IgD-negative memory B cell (primary cell): ENCODE measurements at regions not wholly inside any gene's neighbourhood (a gene's known extent, or its start where the extent isn't known, plus 50 kb on each side); places are given as distances from the start of the nearest gene placed in this dataset.

ENCODE experiments used
- H3K27ac Mint-ChIP-seq, 3 donors: one replicate each; pipeline ENCODE4 v1.8.0; 2020 to 2022; ENCODE audit warnings: mild to moderate bottlenecking in 3 of 3, mixed read lengths in 3 of 3, moderate library complexity in 1 of 3
- H3K27me3 Mint-ChIP-seq: one replicate; pipeline ENCODE4 v1.8.0; 2021; ENCODE audit warnings: mixed read lengths
- H3K36me3 Mint-ChIP-seq: one replicate; pipeline ENCODE4 v1.8.0; 2020; ENCODE audit warnings: mild to moderate bottlenecking, mixed read lengths
- H3K4me1 Mint-ChIP-seq, 3 donors: one replicate each; pipeline ENCODE4 v1.8.0; 2020 to 2022; ENCODE audit warnings: mixed read lengths in 3 of 3, mild to moderate bottlenecking in 1 of 3
- H3K4me3 Mint-ChIP-seq, 4 donors: one replicate each; pipeline ENCODE4 v1.8.0; 2020 to 2022; ENCODE audit warnings: mild to moderate bottlenecking in 4 of 4, mixed read lengths in 4 of 4, moderate library complexity in 3 of 4
- H3K9me3 Mint-ChIP-seq, 3 donors: one replicate each; pipeline ENCODE4 v1.8.0; 2020 to 2021; ENCODE audit warnings: mixed read lengths in 3 of 3, mild to moderate bottlenecking in 1 of 3

DNA sequence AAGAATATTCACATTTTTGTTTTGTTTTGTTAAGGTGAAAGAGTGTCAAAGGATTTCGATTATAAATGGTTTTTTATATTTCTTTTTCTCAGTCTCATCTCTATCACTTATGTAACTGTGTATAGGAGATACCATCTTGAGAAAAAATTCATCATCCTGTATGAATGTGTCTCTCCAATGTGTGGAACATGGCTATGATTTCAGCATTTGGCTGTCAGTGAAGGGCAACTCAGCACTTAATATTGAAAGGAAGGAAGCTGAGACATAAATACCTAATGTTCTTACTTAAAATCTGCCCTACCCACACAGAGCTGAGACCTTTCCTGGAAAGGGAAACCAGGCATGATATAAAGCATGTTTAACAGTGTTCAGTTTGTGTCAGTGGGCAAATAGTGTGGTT, 474.2 kb upstream of the RIOK2 start:
- Mint-ChIP-seq H3K36me3 (peaks cover 1% of the 10 kb centered on the region), H3K4me3 (no peak overlapping the region), H3K27me3 (no peaks in the 10 kb centered on the region), H3K4me1 (no peaks in the 10 kb centered on the region), H3K9me3 (peaks cover 2 to 8% (median 3%) of the 10 kb centered on the region in 3 donors), H3K27ac (no peak overlapping the region)

DNA sequence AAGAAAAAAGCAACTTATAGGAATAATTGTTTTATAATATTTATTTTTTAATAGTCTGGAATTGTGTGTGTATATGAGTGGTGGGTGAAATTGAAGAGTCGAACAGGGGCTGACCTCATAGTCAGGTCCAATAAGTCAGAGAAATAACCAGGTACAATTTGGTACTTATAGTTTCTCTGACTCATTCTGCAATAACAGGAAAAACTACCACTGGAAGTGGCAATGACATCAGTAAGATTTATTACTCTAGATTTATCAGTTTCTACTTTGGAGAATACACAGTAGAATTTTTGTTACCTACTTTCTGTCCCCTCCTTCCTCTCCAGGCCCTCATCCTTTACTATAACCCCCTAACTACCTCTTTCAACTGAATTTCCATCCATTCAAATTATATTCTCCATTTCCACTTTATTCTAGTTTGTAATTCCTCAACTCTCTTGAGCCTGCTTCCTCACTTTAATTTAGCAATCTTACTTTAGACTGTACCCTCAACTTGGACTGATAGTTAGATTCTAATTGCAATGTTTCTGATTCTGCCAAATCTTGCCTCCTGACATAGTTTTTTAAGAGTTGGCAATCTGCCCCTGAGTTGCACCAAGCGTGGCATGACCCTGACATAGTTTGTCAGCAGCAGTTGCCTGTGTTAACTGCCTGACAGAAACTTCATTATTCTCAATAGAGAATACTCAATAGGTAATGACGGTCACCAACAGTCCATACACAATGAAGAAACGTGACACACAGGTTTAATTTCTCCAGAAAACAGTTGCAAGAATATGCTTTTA, 475.3 kb upstream of the RIOK2 start:
- no peaks in the 10 kb centered on the region for H3K4me1 Mint-ChIP-seq
- no peak overlapping the region for H3K27ac Mint-ChIP-seq
- peaks cover 1% of the 10 kb centered on the region for H3K36me3 Mint-ChIP-seq
- H3K4me3 Mint-ChIP-seq, result no peak overlapping the region
- H3K27me3 Mint-ChIP-seq, result no peaks in the 10 kb centered on the region
- peaks cover 0 to 3% (median 2%) of the 10 kb centered on the region in 3 donors for H3K9me3 Mint-ChIP-seq

DNA sequence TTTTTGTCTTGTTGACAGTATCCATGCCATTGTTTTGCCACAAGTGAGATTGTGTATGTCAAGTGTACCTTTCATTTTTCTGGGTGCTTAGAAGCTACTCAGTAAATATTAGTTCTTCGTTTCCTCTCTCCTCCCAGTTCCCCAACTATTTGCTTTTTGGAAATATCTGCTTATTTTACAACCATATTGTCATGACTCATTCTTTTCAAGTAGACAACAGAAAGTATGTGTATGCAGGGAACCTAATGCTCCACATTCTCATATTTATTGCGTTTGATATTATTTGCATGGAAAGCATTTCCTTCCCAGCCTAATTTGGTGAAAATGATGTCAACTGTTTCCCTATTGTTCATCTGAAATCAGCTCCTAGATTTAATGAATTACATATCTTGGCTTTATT, 483.7 kb upstream of the RIOK2 start:
- H3K9me3 Mint-ChIP-seq, result peaks cover 0 to 2% (median 2%) of the 10 kb centered on the region in 3 donors
- no peaks in the 10 kb centered on the region for H3K36me3 Mint-ChIP-seq
- H3K4me1 Mint-ChIP-seq, result peaks cover 0 to 1% (median 0%) of the 10 kb centered on the region in 3 donors
- H3K27ac Mint-ChIP-seq, result no peak overlapping the region
- H3K4me3 Mint-ChIP-seq, result no peak overlapping the region
- peaks cover 1% of the 10 kb centered on the region for H3K27me3 Mint-ChIP-seq

DNA sequence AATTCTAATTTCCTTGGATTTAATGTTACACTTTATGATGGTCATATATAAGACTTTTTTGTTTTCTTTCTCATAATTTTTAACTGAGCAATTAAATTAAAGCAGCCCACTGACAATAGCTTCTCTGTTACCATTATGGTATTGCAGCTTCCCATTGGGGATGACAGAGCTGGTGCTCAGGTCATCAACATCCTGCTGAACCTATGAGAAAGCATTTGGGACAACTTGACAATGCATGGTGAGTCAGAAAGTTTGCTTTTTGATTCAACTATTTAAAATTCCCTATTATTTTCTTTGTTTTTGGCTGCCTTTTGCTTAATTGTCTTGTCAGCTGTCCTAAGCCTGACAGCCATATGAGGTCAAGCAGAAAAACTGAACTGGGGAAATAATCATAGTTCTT, 487.4 kb upstream of the RIOK2 start:
- Mint-ChIP-seq H3K27me3 (peaks cover 1% of the 10 kb centered on the region), H3K27ac (no peak overlapping the region), H3K36me3 (no peaks in the 10 kb centered on the region), H3K9me3 (peaks cover 0 to 5% (median 4%) of the 10 kb centered on the region in 3 donors), H3K4me3 (no peak overlapping the region), H3K4me1 (peaks cover 0 to 1% (median 0%) of the 10 kb centered on the region in 3 donors)

DNA sequence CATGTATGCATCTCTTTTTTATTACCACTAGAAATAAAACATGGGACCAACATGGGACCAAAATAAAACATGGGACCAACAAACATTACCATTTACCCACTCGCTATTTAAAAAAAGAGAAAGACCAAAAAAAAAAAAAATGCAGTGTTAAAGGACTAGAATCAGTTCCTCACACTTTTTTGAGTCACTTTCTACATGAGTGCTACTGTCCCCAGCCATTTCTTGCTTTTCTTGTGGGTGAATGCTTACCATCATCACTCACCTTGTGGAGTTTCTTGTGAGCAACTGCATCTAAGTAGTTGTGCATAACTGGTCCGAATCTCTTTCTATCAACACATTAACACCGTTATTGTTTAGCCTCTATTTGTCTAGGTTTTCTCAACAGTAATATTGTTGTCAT, 493.6 kb upstream of the RIOK2 start:
- H3K27ac Mint-ChIP-seq, result no peak overlapping the region
- no peaks in the 10 kb centered on the region for H3K36me3 Mint-ChIP-seq
- no peaks in the 10 kb centered on the region for H3K27me3 Mint-ChIP-seq
- no peaks in the 10 kb centered on the region for H3K4me1 Mint-ChIP-seq
- H3K9me3 Mint-ChIP-seq, result peaks cover 2 to 12% (median 5%) of the 10 kb centered on the region in 3 donors
- no peak overlapping the region for H3K4me3 Mint-ChIP-seq

DNA sequence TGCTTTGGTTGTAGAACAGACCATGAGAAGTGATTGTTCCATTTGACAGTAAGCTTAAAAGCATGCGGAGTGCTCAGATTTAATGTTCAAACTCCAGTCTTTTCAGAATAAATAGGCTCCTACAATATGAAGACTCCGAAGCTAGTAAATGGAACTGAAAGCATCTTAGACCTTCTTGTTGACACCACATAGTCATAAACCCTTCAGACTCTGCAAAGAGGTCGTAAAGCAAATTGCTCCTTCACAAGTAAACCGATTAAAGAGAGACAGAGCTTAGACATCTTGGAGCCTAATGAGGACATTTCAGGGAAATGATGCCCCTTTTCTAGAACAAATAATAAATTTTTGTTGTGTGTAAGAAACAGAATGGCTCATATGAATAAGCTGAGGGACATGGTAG, 511.0 kb upstream of the RIOK2 start:
- Mint-ChIP-seq H3K4me1 (no peaks in the 10 kb centered on the region), H3K36me3 (peaks cover 1% of the 10 kb centered on the region), H3K27ac (no peak overlapping the region), H3K4me3 (no peak overlapping the region), H3K9me3 (peaks cover 1 to 6% (median 3%) of the 10 kb centered on the region in 3 donors), H3K27me3 (no peaks in the 10 kb centered on the region)

DNA sequence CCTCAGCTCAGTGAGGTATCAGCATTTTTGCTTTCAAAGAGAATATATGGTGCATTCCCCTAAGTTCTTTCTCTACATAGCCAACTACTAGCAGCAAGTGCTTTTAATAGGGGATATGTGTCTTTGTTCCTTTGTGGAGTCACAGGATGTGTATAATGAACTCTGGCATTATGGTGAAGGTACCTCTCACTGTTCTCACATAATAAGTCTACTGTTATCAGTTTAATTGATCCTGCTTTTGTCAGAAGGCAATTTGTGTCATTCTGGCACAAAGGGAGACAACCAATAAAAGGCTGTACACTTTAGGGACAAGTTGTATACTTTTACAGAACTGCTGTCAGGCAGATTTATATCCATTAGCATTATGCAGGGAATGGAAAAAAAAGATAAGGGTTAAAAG, 531.4 kb upstream of the RIOK2 start:
- peaks cover 2 to 4% (median 3%) of the 10 kb centered on the region in 3 donors for H3K9me3 Mint-ChIP-seq
- H3K4me1 Mint-ChIP-seq, result no peaks in the 10 kb centered on the region
- no peak overlapping the region for H3K27ac Mint-ChIP-seq

DNA sequence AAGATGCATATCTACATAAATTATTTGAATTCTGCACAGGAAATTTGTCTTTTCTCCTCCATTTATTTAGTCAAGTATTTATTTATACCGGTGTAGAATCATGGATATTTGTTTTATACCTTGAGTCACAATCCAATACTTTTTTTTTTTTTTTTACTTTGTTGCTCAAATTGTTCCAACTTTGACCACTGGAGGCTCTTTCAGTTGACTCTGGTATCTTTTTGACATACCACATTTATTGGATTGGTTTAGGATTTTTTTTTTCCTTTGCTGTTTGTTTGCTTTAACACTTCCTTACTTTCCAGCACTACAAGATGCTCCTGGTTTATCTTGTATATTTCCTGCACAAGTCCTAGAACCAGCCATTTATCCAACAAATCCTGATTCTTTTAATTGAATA, 543.1 kb upstream of the RIOK2 start:
- peaks cover 1 to 7% (median 3%) of the 10 kb centered on the region in 3 donors for H3K9me3 Mint-ChIP-seq
- no peak overlapping the region for H3K27ac Mint-ChIP-seq
- H3K4me1 Mint-ChIP-seq, result no peaks in the 10 kb centered on the region
- H3K4me3 Mint-ChIP-seq, result no peak overlapping the region
- H3K36me3 Mint-ChIP-seq, result no peaks in the 10 kb centered on the region
- H3K27me3 Mint-ChIP-seq, result no peaks in the 10 kb centered on the region

More for the DNA sequence above, 531.4 kb upstream of the RIOK2 start:
- no peaks in the 10 kb centered on the region for H3K36me3 Mint-ChIP-seq
- H3K4me3 Mint-ChIP-seq, result no peak overlapping the region
- H3K27me3 Mint-ChIP-seq, result no peaks in the 10 kb centered on the region

DNA sequence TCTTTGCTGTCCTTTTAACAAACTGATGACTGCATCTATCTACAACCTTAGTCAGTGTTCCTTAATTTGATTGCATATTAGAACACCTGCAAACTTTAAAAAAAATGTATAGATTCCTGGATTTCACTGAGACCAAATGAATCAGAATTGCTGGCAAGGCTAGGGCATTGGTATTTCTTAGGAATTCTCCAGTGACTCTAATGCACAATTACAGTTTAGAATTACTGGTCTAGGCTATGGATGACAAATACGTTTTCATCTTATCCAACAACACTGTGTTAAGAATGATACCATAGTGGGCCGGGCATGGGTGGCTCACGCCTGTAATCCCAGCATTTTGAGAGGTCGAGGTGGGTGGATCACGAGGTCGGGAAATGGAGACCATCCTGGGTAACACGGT, 545.9 kb upstream of the RIOK2 start:
- Mint-ChIP-seq H3K4me1 (no peaks in the 10 kb centered on the region), H3K27ac (no peak overlapping the region), H3K4me3 (no peak overlapping the region), H3K27me3 (no peaks in the 10 kb centered on the region), H3K9me3 (peaks cover 0 to 2% (median 1%) of the 10 kb centered on the region in 3 donors), H3K36me3 (no peaks in the 10 kb centered on the region)

DNA sequence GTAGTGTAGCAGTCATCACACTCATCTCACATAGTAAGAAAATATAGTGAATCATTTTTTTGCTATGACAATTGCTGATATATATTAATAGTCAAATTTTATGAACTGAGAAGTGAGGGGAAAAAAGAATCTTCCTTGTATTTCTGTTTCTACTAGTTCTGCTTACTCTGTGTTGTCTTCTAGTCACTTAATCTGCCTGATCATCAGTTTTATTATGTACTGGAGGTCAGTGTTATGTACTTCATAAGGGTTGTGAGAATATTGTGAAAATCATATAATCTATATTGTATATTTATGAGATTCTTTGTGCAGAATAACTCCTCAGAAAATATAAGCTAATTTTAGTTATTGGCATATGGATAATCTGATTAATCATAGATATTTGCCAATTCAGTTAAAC, 546.9 kb upstream of the RIOK2 start:
- no peaks in the 10 kb centered on the region for H3K36me3 Mint-ChIP-seq
- H3K4me1 Mint-ChIP-seq, result no peaks in the 10 kb centered on the region
- no peaks in the 10 kb centered on the region for H3K27me3 Mint-ChIP-seq
- H3K4me3 Mint-ChIP-seq, result no peak overlapping the region
- H3K9me3 Mint-ChIP-seq, result peaks cover 0 to 2% (median 1%) of the 10 kb centered on the region in 3 donors
- no peak overlapping the region for H3K27ac Mint-ChIP-seq

DNA sequence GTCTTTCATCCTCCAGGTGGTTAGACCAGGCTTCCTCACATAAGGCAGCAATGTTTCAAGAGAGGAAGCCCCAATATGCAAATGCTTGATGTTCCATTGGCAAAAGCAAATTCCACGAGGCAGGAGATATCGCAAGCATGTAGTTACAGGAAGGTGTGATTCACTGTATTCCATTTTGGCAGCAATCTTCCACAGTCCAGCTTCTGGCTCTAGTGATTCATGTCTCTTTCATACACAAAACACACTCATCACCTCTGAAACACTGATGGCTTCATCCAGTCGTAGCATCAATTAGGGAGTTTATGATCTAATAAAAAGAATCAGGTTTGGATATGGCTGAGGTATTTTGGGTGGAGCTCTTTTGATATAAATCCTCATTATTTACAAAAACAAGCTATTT, 552.2 kb upstream of the RIOK2 start:
- peaks cover 3% of the 10 kb centered on the region for H3K36me3 Mint-ChIP-seq
- H3K9me3 Mint-ChIP-seq, result no peaks in the 10 kb centered on the region
- no peak overlapping the region for H3K27ac Mint-ChIP-seq
- no peaks in the 10 kb centered on the region for H3K27me3 Mint-ChIP-seq
- no peaks in the 10 kb centered on the region for H3K4me1 Mint-ChIP-seq
- H3K4me3 Mint-ChIP-seq, result no peak overlapping the region

DNA sequence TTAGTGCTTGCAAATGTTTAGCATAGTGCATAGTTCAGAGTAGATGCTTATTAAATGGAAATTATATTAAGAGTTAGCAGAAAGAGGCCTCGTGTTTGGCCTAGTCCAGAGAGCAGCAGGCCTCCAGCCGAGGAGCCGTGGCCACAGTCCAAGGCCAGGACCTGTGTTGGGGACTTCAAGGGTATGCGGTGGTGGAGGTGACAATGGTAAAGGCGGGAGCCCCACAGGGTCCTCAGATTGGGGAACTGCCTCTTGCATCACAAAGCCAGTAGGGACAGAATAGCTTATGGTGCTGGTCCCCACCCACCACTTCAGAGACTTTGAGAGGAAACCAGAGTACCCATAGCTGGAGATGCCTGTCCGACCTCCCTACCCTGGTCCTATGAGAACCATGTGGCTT, 554.6 kb upstream of the RIOK2 start:
- Mint-ChIP-seq H3K4me1 (no peaks in the 10 kb centered on the region), H3K27ac (no peak overlapping the region), H3K4me3 (no peak overlapping the region), H3K9me3 (no peaks in the 10 kb centered on the region), H3K27me3 (no peaks in the 10 kb centered on the region), H3K36me3 (peaks cover 5% of the 10 kb centered on the region)

DNA sequence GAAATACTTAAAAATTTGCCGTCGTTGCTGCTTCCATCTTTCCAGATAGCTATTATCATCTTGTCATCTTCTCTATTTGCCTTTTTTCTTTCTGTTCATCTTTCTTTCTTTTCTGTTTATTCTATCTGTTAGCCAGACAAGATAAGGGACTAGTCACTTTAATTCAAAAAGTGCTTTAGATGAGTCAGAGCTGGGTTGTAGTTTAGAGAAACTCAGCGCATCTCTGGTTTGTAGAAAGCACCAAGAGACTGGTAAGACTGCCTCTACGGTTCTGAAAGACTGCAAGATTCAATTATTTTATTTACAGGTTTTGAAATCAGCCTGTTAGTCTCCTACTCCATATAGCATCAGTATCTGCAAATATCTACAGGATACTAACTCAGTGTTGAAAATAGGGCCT, 562.8 kb upstream of the RIOK2 start:
- peaks cover 0 to 4% (median 2%) of the 10 kb centered on the region in 3 donors for H3K9me3 Mint-ChIP-seq
- H3K27ac Mint-ChIP-seq, result no peak overlapping the region
- peaks cover 0 to 2% (median 0%) of the 10 kb centered on the region in 3 donors for H3K4me1 Mint-ChIP-seq
- H3K27me3 Mint-ChIP-seq, result no peaks in the 10 kb centered on the region
- H3K4me3 Mint-ChIP-seq, result no peak overlapping the region
- H3K36me3 Mint-ChIP-seq, result peaks cover under 1% of the 10 kb centered on the region

DNA sequence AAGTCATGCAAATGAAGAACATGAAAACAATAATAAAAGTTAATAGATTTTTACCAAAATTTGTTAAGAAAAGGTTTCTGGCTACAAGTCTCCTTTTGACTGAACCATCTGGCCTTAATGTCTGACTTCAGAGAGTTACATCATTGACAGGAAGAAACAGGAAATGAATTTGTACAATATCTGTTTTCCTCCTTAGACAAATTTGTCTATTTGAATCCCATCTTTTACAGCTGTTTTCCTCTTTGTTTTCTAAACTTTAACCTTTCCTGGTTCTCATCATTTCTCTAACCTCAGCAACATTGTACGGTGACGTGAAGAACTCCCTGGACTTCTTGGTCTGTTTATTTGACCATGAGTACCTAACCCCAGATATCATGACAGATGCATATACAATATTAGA, 567.5 kb upstream of the RIOK2 start:
- Mint-ChIP-seq H3K4me3 (no peak overlapping the region), H3K36me3 (peaks cover 2% of the 10 kb centered on the region), H3K9me3 (peaks cover 0 to 2% (median 0%) of the 10 kb centered on the region in 3 donors), H3K27me3 (no peaks in the 10 kb centered on the region), H3K4me1 (peaks cover 0 to 2% (median 0%) of the 10 kb centered on the region in 3 donors), H3K27ac (no peak overlapping the region)

DNA sequence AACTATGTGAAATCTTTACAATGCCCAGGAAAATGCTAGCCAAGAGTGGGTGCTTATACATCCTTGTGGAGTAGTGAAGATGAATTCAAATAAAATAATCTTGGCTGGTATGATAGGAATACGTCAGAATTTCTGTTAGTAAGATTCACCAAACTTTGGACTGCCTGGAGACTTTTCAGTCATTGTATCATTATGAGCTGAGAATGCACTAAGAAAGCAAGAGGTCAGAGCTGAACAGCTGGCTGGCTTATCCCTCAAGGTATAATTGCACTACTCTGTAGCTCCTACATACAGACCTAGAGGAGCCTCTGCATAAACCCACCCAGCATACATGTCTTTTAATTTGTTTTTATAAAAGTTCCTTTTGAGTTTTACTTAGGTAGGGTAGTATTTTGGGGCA, 568.5 kb upstream of the RIOK2 start:
- Mint-ChIP-seq H3K27ac (no peak overlapping the region), H3K27me3 (no peaks in the 10 kb centered on the region), H3K36me3 (peaks cover 2% of the 10 kb centered on the region), H3K9me3 (no peaks in the 10 kb centered on the region), H3K4me1 (no peaks in the 10 kb centered on the region), H3K4me3 (no peak overlapping the region)

DNA sequence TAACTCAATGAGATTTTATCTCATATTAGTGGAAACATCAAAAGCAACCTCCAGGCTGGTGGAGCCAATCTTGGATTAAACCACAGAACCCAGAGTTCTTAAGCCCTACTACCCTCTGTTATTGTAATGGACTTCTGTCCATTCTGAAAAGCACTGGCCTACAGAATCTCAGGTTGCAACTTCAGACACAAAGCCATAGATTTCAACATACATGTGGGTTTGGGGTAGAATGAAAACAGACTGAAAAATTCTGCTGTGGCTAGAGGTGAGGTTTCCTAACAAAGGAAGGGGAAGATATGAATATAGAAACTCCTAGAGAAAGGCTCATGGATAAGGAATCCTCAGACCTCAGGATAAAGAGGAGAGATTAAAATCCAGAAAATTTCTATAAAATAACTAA, 569.8 kb upstream of the RIOK2 start:
- no peaks in the 10 kb centered on the region for H3K4me1 Mint-ChIP-seq
- H3K36me3 Mint-ChIP-seq, result peaks cover 2% of the 10 kb centered on the region
- H3K9me3 Mint-ChIP-seq, result no peaks in the 10 kb centered on the region
- no peak overlapping the region for H3K4me3 Mint-ChIP-seq
- H3K27me3 Mint-ChIP-seq, result no peaks in the 10 kb centered on the region
- H3K27ac Mint-ChIP-seq, result no peak overlapping the region
